Osteoblast (primary cell): ENCODE measurements at regions not wholly inside any gene's neighbourhood (a gene's known extent, or its start where the extent isn't known, plus 50 kb on each side); places are given as distances from the start of the nearest gene placed in this dataset.

Experiments used
- DNase-seq: peaks from one replicate; pipeline ENCODE4 v3.0.0; 2011; ENCODE audit warnings: low spot score, mixed read lengths; ENCODE audit not compliant: insufficient read length; ENCODE audit errors: missing footprints
- H2AFZ ChIP-seq: 2 replicates; pipeline ENCODE4 v1.6.0; 2011; ENCODE audit warnings: mild to moderate bottlenecking, low read length
- H3K27ac ChIP-seq: 2 replicates; pipeline ENCODE4 v1.5.1; 2011; ENCODE audit warnings: mild to moderate bottlenecking, low read depth, low read length, moderate library complexity
- H3K27me3 ChIP-seq: 2 replicates; pipeline ENCODE4 v1.6.0; 2012; ENCODE audit warnings: mild to moderate bottlenecking, control low read depth, inconsistent platforms, low read length, moderate library complexity; ENCODE audit not compliant: insufficient read depth
- H3K36me3 ChIP-seq: 2 replicates; pipeline ENCODE4 v1.5.1; 2011; ENCODE audit warnings: mild to moderate bottlenecking, low read length, control low read depth, moderate library complexity; ENCODE audit not compliant: insufficient read depth
- H3K4me1 ChIP-seq: 2 replicates; pipeline ENCODE4 v1.5.1; 2011; ENCODE audit warnings: mild to moderate bottlenecking, low read length, control low read depth, moderate library complexity; ENCODE audit not compliant: insufficient read depth
- H3K4me2 ChIP-seq: 2 replicates; pipeline ENCODE4 v1.6.0; 2011; ENCODE audit warnings: mild to moderate bottlenecking, low read length; ENCODE audit not compliant: insufficient read depth
- H3K4me3 ChIP-seq: fragments of 200-600 bp; sonication (generic); 3 replicates; pipeline ENCODE4 v1.5.1; 2012; ENCODE audit warnings: mild to moderate bottlenecking, low read length, inconsistent platforms; ENCODE audit not compliant: insufficient read depth
- H3K79me2 ChIP-seq: 2 replicates; pipeline ENCODE4 v1.6.0; 2012; ENCODE audit warnings: mild to moderate bottlenecking, low read length, control low read depth, inconsistent platforms; ENCODE audit not compliant: insufficient read depth
- H3K9me3 ChIP-seq: 2 replicates; pipeline ENCODE4 v1.5.1; 2011; ENCODE audit warnings: low read depth, low read length, control low read depth
- H4K20me1 ChIP-seq: 2 replicates; pipeline ENCODE4 v1.6.0; 2012; ENCODE audit warnings: mild to moderate bottlenecking, low read length, control low read depth; ENCODE audit not compliant: insufficient read depth
- TF ChIP-seq, protein P1 (sequence below): IDR thresholded peaks from 2 replicates; pipeline ENCODE4 v1.5.1; 2011; ENCODE audit warnings: mild to moderate bottlenecking, low read depth, low read length, moderate library complexity; ENCODE audit errors: extremely low read depth

DNA sequence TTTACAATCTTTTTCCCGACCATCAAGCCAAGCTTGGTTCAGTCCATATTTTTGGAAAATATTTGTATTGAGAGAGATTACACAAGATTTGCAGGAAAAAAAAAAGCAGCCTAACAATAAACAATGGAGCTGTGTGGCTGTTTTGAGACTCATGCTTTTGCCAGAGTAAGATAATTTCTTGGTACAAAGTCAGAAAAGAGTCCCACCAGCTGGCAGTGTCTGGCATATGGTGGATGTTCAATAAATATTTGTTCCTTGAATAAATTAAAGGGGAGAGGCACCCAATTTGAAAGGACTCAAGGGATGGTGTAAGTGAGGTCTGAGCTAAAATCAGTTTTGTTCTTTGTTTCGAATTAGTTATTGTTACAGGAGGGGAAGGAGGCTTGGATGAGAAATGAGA, 78.1 kb upstream of the RPH3A start:
- DNase-seq, result no peak
- H3K9me3 ChIP-seq, result no peaks in the 10 kb centered on the region
- no peaks in the 10 kb centered on the region for H3K79me2 ChIP-seq
- H3K36me3 ChIP-seq, result no peaks in the 10 kb centered on the region
- H2AFZ ChIP-seq, result no peak overlapping the region
- H3K4me3 ChIP-seq, result no peak overlapping the region
- H3K27ac ChIP-seq, result no peak overlapping the region
- TF ChIP-seq, protein P1, sequence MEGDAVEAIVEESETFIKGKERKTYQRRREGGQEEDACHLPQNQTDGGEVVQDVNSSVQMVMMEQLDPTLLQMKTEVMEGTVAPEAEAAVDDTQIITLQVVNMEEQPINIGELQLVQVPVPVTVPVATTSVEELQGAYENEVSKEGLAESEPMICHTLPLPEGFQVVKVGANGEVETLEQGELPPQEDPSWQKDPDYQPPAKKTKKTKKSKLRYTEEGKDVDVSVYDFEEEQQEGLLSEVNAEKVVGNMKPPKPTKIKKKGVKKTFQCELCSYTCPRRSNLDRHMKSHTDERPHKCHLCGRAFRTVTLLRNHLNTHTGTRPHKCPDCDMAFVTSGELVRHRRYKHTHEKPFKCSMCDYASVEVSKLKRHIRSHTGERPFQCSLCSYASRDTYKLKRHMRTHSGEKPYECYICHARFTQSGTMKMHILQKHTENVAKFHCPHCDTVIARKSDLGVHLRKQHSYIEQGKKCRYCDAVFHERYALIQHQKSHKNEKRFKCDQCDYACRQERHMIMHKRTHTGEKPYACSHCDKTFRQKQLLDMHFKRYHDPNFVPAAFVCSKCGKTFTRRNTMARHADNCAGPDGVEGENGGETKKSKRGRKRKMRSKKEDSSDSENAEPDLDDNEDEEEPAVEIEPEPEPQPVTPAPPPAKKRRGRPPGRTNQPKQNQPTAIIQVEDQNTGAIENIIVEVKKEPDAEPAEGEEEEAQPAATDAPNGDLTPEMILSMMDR, result no peak
- H3K4me1 ChIP-seq, result no peaks in the 10 kb centered on the region
- no peaks in the 10 kb centered on the region for H4K20me1 ChIP-seq
- no peak overlapping the region for H3K4me2 ChIP-seq
- no peaks in the 10 kb centered on the region for H3K27me3 ChIP-seq

DNA sequence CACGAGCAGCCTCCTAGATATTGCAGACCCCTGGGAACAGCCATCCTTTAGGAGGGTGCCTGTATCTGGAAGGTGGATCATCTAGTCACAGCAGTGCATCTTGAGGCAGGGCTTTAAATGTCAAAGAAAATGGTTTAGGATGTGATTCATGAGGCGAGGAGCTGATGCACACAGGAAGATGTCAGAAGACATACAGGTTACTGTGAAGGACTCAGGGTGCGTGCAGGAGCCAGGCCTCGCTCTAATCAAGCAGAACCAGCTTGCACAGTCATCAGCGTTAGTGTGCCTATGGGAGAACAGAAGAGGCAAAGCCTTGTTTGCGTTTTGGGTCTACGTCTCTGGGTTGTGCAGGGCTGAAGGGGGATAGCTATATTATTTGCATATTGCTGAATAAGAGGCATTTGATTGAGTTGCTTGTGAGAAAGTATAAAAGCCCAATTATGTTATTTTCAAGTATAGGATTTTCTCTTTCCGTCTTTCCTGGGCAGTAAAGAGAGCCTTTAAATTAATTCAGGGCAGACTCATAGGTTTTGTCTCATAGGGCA, 77.3 kb upstream of the RPH3A start:
- no peak overlapping the region for H2AFZ ChIP-seq
- H3K79me2 ChIP-seq, result no peaks in the 10 kb centered on the region
- no peaks in the 10 kb centered on the region for H3K27me3 ChIP-seq
- H4K20me1 ChIP-seq, result no peaks in the 10 kb centered on the region
- H3K36me3 ChIP-seq, result no peaks in the 10 kb centered on the region
- H3K4me3 ChIP-seq, result no peak overlapping the region
- no peak overlapping the region for H3K27ac ChIP-seq
- H3K4me1 ChIP-seq, result no peaks in the 10 kb centered on the region
- H3K4me2 ChIP-seq, result no peak overlapping the region
- no peak for DNase-seq
- TF ChIP-seq, protein P1, result no peak
- no peaks in the 10 kb centered on the region for H3K9me3 ChIP-seq

DNA sequence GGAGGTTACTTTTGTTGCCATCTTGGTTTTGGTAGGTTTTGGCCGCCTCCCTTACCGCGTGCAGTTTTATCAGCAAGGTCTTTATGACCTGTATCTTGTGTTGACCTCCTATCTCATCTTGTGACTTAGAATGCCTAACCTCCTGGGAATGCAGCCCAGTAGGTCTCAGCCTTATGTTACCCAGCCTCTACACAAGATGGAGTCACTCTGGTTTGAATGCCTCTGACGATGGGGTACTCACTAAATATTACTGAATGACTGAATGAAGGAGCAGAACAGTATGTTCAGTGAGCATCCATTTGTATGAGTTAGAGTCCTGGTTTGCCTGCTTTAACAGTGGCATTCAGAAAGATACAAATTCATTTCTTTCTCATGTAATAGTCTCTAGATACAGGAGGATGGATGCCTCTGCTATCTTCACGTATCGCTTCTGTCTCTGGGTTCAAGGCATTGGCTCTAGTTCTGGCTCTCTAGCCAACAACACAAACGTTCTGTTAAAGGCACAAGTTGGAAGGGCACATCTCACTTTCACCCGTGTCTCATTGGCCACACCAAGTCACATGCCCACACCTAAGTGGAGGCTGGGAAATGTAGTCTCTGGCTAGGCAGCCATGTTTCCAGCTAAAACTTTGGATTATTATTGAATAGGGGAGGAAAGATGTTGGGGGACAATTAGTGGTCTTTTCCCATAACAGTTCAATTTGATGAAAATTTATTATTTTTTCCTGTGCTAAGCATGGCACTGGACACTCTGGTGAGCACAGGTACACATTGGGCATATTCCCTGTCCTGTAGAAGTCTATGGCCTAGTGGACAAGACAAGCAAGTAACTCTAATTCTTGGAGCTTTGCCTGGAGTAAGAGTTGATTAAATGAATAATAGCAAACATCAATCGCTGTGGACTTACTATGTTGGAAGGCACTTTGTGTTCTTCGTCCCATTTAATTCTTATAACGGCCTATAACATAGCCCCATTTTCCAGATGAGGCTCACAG, 75.2 kb upstream of the RPH3A start:
- Histone ChIP-seq H3K4me1 (no peaks in the 10 kb centered on the region), H3K79me2 (no peaks in the 10 kb centered on the region), H3K27ac (no peak overlapping the region), H4K20me1 (no peaks in the 10 kb centered on the region), H3K36me3 (no peaks in the 10 kb centered on the region), H3K4me2 (no peak overlapping the region), H3K9me3 (no peaks in the 10 kb centered on the region), H3K4me3 (no peak overlapping the region), H3K27me3 (no peaks in the 10 kb centered on the region), H2AFZ (peak overlapping the region; percentile 25)
- TF ChIP-seq, protein P1, result no peak
- DNase-seq, result no peak

DNA sequence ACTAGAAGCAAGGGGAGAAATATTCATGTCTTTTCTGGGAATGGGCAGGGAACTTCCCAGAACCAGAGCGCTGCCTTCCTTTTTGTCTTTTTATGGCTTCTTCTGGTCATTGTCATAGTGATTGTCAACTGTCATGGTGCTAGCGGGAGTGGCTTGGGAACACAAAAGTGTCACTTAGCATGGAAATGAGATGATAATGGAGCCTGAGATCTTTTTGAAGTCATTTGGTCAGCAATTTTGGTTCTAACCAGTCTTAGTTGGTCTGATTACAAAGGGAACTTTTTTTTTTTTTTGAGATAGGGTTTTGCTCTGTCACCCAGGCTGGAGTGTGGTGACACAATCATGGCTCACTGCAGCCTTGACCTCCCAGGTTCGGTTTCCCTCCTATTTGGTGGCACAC, 62.7 kb upstream of the RPH3A start:
- H2AFZ ChIP-seq, result no peak overlapping the region

More for the DNA sequence above, 62.7 kb upstream of the RPH3A start:
- H3K27ac ChIP-seq, result no peak overlapping the region
- no peaks in the 10 kb centered on the region for H3K4me1 ChIP-seq
- H4K20me1 ChIP-seq, result no peaks in the 10 kb centered on the region
- no peaks in the 10 kb centered on the region for H3K27me3 ChIP-seq
- H3K79me2 ChIP-seq, result no peaks in the 10 kb centered on the region
- no peaks in the 10 kb centered on the region for H3K9me3 ChIP-seq
- no peak overlapping the region for H3K4me2 ChIP-seq
- no peak for DNase-seq
- TF ChIP-seq, protein P1, result no peak
- H3K4me3 ChIP-seq, result no peak overlapping the region
- no peaks in the 10 kb centered on the region for H3K36me3 ChIP-seq
